ENCODE measurements at regions not wholly inside any gene's neighbourhood (a gene's known extent, or its start where the extent isn't known, plus 50 kb on each side); places are given as distances from the start of the nearest gene placed in this dataset.

DNA sequence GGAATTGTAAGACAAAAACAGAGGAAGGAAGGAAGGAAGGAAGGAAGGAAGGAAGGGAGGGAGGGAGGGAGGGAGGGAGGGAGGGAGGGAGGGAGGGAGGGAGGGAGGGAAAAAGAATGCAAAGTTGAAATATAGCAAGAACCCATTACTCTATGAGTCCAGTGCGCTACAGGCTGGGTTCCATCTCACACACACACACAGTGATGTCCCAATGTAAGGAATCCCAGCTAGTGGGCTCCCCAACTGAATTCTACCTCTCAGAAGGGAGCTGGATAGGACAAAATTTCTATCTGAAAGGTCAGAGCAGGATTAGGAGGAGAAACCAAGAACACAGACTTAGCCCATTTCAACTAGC, 173.4 kb downstream of the DAD1 start:
- no peak for DNase-seq (ENCODE audit: low read depth)

DNA sequence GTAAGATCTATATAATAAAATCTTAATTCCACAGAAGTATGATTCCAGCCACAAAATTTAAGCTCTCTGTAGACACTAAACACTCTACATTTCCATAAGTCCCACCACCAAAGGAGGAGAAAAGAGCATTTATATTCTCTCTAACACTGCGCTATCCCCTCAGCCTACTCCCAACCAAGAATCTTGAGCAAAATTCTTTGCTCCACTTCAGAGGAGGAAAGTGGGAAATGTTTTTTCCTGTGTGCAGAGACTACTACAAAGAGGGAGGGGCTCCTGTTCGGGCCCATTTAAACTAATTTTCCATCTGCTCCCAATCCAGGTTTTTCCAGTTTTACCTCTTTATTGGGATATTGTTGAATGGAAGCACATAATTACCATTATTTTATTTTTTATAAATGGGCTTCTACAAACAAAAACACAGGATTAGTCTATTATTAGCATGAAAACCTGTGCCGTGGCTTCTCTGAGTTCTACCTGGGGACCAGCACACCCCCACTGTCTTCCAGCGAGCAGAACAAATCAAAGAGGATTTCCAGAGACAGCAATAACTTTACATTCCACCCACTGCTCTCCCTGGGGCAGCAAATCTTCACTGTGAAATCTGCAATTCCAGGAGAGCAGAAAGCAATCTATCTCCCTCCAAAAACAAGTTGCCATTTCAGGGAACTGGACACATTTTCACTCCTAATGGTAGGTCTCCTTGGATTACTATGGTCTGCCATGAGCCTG, 174.0 kb downstream of the DAD1 start:
- no peak for DNase-seq (ENCODE audit: low read depth)

DNA sequence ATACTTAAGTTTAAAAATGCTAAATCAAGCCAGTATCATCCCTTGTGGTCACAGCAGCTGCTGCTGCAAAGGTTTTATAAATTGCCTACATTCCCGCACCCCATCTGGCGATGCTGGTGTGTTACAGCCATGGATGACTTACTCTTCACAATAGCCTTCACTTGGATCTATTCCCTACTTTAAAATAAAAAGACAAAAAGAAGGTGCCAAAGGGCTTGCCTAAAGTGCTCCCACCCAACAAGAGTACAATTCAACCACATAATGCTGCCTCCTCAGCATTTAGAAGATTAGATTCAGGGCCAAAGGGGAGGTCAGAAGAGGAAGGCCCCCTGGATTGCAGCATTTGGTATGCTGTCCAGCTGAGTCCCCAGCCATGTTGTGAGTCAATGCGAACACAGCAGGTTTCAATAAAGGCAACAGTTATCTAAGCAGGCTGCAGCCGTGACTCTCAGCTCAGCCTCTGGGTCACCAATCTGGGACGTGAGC, 176.1 kb downstream of the DAD1 start:
- no peak for DNase-seq (ENCODE audit: low read depth)

DNA sequence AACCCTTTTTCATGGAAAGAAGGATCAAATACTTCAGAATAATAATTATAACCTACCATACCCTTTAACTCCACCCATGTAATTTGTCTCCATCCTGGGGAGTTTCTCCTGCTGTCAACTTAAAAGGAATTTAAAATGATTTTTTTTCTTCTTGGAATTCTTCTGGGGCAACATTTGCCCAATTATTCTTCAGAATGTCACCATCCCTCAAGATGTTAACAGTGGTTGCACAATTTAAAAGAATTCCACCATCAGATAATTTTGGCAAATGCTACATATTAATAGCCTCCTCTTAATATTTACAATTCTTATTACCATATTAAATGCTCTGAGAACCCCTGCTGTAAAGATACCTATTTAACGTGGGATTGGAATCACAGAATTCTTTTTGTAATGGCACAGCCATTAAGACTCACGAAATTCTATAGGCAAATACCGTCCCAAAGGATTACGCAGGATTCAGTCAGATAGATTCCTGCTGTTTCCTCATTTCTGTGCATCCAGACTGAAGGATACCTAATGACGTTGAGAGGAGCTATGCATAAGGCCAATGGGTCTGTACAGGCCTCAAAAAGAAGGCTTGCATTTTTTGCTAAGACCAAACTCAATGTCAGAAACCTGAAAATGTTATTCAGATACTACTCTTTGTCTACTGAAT, 177.5 kb downstream of the DAD1 start:
- DNase-seq (ENCODE audit: low read depth): no peak

DNA sequence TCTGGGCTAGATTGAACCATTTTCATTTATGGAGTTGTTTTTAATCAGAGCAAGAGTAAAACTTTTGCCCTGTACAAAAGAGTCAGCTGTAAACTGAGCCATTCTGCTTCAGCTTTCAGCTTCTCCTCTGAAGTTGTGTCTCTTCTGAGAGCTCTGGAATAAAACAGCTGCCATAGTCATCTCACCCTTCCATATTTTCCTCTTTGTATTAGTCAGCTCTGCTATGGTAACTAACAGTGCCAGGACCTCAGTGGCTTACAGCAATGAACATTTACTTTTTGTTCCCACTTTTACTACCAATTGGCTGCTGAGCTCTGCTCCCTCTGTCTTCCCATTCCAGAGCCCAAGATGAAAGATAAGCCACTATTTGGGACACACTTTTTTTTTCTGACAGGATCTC, 178.5 kb downstream of the DAD1 start:
- no peak for DNase-seq (ENCODE audit: low read depth)

DNA sequence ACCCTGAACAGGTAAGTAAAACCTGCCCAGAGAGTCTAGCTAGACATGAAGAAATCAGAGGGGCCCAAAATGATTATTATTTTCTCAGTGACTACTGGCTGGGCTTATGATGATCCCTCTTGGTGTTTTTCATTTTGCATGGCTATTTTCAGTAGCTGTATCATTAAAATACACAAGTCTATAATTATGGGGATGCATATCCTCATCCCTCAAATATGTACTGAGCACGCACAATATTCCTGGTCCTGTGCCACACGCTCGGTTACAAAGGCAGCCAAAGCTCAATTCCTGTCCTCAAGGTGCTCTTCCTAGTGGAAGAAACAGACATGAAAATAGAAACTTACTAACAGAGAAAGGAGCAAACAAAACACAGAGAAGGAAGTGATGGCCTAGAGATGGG, 180.0 kb downstream of the DAD1 start:
- DNase-seq (ENCODE audit: low read depth): no peak

DNA sequence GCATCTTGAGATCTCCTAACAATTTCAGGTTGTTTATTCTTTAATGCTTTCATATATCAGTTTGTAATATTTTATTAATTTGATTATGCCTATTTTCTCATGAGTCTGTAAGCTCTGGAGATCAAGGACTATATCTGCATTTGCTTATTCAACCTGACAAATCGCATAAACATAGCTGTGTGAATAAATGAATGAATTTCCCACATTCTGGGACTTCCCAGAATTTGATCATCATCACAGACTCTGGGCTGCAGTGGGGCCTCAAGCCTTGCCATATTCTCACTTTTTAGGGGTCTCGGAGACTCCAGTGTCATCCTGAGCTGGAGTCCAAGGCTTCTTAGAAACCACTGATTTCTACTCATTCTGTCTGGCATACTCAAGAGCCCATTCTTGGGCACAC, 180.5 kb downstream of the DAD1 start:
- no peak for DNase-seq (ENCODE audit: low read depth)

DNA sequence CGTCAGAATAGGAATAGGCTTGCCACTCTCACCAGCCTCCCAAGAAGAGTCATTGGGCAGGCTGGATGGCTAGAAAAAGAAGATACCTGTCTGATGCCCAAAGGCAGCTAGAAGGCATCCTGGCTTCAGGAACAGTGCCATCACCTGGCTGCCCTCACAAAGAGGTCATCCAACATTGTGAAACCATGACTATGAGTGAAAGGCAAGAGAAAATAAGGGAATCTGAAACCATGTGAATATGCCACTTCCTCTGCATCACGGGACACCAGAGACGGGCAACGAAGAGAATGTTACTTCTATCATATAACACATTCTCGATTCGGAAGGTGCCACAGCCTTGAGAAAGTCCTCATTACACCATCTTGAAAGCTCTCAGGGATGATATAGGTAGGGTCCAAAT, 182.0 kb downstream of the DAD1 start:
- DNase-seq (ENCODE audit: low read depth): no peak

DNA sequence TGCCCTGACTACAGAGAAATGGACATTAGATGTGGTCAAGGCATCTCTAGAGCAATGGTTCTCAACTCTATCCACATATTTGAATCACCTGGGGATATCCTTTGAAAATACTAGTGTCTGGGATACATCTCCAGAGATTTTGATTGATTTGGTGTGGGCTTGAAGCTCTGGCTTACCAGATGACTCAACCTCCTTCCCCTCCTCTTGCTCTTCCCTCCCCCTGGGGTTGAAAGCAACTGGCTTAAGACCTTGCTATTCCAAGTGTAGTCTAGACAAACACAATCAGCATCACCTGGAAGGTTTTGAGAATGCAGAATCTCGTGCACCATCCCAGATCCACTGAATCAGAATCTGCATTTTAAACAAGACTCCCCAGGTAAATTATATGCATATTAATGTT, 183.8 kb downstream of the DAD1 start:
- DNase-seq (ENCODE audit: low read depth): no peak

DNA sequence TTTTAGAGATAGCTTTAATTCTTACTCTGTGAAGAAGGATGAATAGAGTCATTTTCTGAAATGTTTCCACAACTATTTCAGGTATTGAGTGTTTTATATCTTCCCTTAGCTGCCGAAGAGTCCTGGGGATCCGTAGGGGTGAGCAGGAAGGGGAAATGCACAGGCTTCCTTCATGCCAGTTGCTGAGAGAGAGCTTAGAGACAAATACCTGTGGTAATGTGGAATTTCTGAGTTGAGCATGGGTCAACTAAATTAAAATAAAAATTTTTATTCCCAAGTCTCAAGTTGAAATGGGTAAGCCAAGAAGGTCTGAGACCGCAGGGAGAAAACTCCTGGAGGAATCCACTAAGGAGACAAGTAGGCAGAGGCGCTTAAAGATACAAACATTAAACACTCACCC, 185.7 kb downstream of the DAD1 start:
- no peak for DNase-seq (ENCODE audit: low read depth)

DNA sequence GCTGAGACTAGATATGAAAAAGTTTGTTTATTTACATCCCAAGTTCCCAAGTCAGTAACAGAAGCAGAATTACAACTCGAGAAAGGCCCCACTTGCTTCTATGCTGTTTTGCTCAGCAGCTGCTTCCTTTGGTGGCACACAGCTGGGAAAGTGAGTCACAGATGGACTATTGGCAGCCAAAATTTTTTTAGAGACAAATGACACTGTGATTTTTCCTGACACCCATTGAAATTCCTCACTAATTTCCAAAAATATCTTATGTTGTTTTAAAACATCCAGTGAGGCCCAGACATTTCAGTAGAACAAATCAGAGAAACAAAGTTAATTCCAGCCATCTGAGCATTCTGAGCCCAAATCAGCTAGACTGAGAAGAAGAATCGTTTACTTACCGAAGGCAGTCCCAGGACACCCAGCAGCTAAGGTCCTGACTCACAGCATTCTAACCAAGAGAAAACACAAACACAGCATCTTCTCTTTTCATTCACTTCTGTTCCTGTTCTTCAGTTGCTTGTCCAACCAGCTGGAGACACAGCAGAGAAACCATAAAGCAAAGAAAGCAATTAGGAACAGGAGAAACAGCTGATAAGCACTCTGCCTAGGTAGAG, 188.3 kb downstream of the DAD1 start:
- no peak for DNase-seq (ENCODE audit: low read depth)

DNA sequence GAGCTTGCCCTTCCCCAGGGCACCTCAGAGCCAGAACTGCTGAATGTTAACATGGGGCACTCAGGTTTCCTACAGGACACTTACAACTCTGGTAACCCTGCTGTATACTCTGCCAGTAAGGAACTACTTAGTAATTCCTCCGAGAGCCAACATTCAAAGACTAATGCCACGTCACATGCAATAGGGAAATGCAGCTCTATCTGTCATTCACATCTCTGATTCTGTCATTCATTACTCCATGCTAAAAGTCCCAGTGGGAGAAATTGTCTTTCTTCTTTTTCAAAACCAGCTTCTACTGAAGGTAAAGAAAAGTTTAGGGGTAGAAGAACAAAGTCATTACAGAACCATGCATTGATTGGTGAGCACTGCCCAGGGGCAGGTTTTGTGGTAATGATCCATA, 189.2 kb downstream of the DAD1 start:
- no peak for DNase-seq (ENCODE audit: low read depth)

DNA sequence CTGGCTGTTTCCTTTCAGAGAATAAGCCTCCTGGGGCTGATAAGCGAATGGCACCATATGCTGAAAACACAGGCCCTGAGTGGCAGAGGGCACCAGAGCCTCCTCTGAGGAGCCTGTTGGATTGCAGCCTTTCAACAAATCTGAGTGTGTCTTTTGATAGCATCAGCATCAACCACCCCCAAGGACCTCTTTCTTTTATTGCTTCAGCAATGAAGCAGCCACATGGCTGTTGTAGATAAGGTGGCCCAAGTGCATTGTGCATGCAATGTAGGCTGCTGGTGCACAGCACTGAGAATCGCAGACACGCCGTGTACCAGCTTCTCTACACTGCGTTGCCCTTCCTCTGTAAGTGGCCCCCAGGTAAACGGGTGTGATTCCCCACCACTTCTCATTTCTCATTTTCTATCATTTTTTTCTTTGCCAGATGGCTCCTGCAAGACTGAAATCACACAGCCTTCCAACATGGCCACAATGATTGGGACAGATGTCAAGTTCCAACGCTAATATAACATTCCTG, 191.7 kb downstream of the DAD1 start:
- DNase-seq (ENCODE audit: low read depth): no peak

DNA sequence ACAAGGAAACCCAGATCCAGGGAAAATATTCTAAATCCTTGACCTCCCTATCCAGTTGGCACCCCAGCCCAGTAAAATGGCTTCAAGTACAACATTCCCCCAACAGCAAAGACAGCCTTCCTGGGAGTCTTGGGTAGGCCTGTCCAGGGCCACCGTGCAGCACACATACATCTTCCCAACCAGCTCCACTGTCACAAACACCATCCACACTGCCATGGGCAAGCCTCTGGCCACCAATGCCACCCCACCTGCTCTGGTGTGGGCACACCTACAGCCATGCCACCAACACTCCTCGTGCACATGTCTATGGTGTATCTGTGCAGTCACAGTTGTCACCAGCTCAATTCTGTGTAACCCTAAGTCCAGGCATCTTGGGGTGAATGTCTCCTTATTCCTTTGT, 193.2 kb downstream of the DAD1 start:
- DNase-seq (ENCODE audit: low read depth): no peak

DNA sequence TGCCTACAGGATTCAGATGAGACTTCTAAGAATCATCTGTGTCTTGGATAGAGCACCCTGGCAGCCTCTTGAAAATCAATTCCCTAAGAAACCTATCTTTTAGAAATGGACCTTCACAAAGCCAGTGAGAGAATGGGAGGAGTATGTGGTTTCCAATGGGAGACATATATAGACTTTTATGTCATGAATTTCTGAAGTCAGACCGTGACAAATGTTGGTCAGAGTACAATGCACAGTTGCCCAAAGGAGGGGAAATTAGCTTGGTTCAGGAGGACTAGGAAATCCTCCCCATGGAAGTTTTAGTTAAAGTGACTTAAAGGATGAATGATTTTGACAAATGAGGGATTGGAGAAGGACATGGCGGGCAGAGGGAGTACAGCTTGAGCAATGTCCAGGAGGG, 194.4 kb downstream of the DAD1 start:
- no peak for DNase-seq (ENCODE audit: low read depth)

DNA sequence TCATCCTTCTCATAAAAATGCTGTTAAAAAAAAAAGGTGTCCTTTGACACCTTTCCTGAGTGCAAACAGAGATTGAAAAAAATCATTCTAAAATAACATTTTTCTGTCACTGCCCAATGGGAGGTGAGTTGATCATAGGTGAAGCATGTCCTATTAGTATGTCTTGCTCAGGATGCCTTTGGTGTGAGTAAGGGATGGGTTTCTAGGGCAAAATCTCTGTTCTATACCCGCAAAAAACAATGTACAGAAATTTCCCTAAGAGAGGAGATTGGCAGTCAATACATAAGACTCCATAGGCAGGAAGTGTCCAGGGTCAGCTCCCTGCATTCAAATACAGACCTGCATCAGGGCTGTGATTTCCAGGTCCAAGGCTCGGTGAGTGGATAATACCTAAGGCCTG, 195.2 kb downstream of the DAD1 start:
- DNase-seq (ENCODE audit: low read depth): no peak

DNA sequence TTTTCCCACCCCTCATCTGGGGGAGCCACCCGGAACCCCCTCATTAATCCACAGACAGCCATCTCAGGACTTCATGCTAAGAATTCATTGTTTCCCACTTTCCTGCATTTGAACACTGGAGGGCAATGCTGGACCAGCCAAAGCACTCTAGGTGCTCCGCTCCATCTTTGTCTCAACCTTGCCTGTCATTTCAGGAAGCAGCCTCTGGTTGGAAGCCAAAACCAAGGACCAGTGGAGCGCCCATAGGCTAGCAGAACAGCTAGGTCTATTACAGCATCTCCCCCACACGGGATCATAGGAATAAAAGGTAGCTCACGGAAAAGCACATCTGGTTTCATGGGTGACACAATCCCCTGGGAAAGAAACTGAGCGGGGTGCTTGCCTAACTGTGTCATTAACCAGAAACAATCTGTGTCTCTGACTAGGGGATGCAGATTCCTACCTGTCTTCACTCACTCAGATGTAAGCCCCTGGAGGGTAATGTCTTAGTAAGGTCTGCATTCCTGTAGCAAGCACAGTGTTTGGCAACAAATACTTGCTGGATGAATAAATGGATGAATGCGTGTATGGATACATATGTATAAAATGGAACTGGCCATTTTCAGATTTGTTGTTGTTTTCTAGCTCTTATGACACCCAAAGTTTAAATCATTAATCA, 197.0 kb downstream of the DAD1 start:
- peak; percentile 46 for DNase-seq (ENCODE audit: low read depth)

DNA sequence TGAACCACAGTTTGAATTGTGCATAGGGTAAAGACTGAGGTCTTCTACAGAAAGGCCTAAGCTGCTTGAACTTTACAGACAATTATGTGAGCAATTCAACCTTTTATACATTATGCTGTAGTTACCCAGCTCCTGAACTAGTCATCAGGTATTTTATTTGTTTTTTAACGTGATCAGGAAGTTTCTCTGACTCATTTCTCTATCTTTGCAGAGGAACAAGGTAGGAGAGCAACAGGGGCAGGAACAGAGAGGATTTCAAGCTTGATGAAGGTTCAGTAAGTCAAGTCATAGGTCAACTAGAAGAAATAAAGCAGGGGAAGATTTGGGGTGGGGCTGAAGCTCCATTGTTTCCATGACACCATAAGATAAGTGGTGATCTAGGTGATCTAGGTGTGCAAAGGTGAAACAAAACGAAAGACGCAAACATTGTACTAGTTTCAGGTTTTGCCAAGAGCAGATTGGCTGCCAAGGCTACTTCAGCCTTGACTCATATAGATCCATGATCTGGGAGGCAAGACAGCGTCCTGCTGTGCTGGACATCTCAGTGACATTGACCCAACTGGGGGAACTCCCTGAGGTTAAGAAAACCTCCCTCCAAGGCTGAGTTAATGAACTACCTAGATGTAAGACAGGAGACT, 198.1 kb downstream of the DAD1 start:
- no peak for DNase-seq (ENCODE audit: low read depth)

DNA sequence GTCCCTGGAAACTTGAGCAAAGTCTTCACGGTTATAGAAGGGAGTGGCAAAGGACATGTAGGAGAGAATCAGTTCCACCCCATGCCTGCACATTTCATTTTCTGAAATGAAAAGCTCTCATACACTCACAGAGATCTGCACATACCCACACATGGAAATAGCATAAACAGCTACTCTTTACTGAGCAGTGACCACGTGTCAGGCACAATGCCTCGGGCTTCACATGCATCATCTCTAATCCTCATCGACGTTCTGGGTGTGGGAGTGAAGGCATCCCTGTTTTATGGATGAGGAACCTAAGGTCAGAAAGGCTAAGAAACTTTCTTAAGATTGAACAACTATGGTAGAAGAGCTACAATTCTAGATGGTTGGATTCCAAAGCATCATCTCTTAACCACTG, 198.8 kb downstream of the DAD1 start:
- no peak for DNase-seq (ENCODE audit: low read depth)

DNA sequence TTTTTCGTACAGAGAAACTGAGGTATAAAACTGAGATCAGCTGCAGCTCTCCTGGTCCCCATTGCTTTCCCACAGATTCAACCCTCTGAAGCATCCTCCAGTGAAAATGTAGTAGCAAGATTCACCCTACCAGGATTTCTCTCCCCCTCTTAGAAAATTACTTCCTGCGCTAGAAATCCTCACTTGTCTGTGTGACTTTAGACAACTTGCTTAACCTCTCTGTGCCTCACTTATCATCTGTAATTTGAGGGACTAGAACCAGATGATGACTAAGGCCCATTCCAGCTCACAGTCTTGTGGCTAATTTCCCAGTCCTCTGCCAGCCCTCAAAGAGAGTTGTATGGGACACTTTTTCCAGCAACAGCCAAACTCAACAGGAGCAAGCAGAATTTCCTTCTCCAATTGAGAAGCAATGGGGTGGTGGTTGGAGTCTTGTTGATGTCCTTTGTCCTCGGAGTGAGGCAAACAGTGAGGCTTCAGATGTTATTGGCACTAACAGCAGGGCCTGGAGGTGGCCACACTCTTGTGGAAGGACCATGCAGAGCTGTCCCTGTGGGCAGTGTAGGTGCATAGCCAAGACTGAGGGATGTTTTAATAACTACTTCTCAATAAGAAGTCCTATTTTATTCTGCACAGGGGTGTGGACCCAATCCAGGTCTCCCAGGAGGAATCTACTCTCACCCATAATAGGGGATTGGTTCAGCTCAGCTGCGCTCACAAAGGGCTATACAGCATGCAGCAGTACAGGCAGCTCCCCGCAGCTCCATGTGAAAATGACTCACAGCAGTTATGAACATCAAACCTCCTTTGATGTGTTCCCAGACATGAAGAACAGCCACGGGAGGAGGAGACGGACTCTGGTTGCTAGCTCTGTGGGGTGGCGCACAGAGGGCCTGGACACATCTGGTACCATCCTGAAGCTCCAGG, 200.1 kb downstream of the DAD1 start:
- no peak for DNase-seq (ENCODE audit: low read depth)

DNA sequence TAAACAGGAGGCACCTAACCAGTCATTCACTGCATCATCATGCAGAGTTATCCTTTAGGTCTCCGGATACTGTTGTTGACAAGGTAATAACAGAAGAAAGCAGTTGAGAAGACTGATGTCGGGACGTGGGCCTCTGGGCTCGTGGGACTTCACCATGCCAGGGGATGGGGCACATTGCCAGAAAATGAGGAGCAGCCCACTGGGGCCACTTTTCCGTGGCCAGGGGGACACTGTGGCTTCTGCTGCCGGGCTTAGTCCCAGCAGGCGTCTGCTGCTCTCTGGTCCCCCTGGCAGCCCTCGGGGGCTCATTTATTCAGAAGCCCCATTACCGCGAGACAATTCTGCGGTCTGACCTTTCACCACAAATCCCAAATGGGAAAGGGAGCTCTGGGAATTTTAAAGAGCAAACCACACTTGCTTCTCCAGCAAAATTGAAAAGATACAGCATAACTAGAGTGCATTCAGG, 201.2 kb downstream of the DAD1 start:
- no peak for DNase-seq (ENCODE audit: low read depth)

All from CMK (cell line).